Esophagus muscularis mucosa (tissue), 4 donors: ENCODE measurements at regions not wholly inside any gene's neighbourhood (a gene's known extent, or its start where the extent isn't known, plus 50 kb on each side); places are given as distances from the start of the nearest gene placed in this dataset.

Experiments
- EP300 ChIP-seq: sonication (generic); formaldehyde crosslinking; IDR thresholded peaks from one replicate; pipeline ENCODE4 v1.6.1; 2017; ENCODE audit warnings: antibody characterized with exemption
- POLR2A ChIP-seq: fragments of 450-650 bp; IDR thresholded peaks from one replicate; pipeline ENCODE4 v1.6.1; 2017; ENCODE audit warnings: antibody characterized with exemption, moderate library complexity, mild to moderate bottlenecking, low read depth
- POLR2AphosphoS5 ChIP-seq, 2 donors: sonication (generic); formaldehyde crosslinking; IDR thresholded peaks; one replicate each; pipeline ENCODE4 v1.6.1; 2017; ENCODE audit warnings: antibody characterized with exemption in 2 of 2
- TF ChIP-seq, protein P1 (sequence below), 3 experiments: fragments of 200-600 bp in 2 of 3; fragments of 450-650 bp in 1 of 3; sonication (generic) in 2 of 3; IDR thresholded peaks; one replicate each; pipeline ENCODE4 v1.5.1; 2017 to 2019; ENCODE audit warnings: antibody characterized with exemption in 3 of 3, mild to moderate bottlenecking in 2 of 3, moderate library complexity in 1 of 3

DNA sequence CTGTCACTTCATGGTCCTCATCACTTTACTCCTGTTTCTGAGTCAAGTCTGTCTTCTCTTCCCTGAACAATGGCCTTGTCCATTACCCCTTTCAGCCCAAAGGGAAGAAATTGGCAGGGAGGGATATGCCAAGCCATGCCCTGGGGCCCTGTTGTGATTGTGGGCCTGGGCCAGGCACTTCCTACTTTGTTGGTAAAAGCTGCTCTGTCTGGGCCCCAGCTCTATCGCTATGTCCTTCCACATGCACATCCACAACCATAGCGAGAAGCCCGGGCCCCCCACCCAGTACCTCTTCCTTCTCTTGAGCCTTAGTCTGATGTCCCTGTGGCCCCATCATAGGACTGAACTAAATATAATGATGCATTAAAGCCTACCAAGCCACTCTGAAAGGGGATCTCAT, 126.7 kb upstream of the RCN1 start:
- no peak for TF ChIP-seq EP300
- TF ChIP-seq, protein P1, sequence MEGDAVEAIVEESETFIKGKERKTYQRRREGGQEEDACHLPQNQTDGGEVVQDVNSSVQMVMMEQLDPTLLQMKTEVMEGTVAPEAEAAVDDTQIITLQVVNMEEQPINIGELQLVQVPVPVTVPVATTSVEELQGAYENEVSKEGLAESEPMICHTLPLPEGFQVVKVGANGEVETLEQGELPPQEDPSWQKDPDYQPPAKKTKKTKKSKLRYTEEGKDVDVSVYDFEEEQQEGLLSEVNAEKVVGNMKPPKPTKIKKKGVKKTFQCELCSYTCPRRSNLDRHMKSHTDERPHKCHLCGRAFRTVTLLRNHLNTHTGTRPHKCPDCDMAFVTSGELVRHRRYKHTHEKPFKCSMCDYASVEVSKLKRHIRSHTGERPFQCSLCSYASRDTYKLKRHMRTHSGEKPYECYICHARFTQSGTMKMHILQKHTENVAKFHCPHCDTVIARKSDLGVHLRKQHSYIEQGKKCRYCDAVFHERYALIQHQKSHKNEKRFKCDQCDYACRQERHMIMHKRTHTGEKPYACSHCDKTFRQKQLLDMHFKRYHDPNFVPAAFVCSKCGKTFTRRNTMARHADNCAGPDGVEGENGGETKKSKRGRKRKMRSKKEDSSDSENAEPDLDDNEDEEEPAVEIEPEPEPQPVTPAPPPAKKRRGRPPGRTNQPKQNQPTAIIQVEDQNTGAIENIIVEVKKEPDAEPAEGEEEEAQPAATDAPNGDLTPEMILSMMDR (IDR thresholded peaks at IDR 0.05): no peak
- TF ChIP-seq POLR2A: no peak
- TF ChIP-seq POLR2AphosphoS5 (IDR thresholded peaks at IDR 0.05): no peak
